ENCODE measurements at regions not wholly inside any gene's neighbourhood (a gene's known extent, or its start where the extent isn't known, plus 50 kb on each side); places are given as distances from the start of the nearest gene placed in this dataset.

DNA sequence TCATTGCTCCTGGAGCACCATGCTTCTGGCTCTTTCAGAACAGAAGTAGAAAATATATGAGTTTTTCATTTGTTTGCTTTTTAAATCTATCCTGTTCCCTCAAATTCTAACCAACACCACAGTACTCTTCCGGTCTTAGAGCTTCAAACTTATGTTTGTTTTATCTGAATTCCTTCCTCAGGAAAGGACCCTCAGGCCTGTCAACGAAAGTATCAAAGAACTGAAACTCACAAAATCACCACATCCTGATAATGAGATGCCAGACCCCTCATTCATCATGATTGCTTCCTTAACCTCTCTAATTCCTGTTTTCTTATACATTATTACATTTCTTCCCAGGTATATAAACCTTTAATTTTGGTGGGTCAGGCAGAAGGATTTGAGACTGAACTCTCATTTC lies 135.2 kb downstream of the BMS1 start:
- H3K27ac ChIP-seq: no peak overlapping the region

DNA sequence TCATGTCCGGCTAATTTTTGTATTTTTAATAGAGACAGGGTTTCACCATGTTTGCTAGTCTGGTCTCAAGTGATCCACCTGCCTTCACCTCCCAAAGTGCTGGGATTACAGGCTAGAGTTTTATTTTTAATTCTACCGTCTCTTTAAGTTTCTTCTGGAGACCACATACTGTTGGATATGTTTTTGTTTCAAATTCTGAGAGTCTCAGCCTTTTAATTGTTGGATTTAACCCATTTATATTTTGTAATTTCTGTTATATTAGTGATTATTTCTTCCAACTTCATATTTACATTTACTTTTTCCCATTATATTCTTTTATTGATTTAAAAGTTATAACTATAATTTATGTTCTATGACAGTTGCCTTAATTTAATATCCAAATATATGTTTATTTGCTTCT lies 139.4 kb downstream of the BMS1 start:
- no peak overlapping the region for H3K27ac ChIP-seq
- H3K4me1 ChIP-seq: no peaks in the 10 kb centered on the region
- H3K9me3 ChIP-seq: peaks cover 3% of the 10 kb centered on the region
- H3K4me3 ChIP-seq: no peak overlapping the region
- WGBS: 85% methylated on average over 2 of the region's 2 CpGs
- no peaks in the 10 kb centered on the region for H3K27me3 ChIP-seq
- DNase-seq (ENCODE audit: low spot score in 2 of 2): no peak
- TF ChIP-seq, protein P1, sequence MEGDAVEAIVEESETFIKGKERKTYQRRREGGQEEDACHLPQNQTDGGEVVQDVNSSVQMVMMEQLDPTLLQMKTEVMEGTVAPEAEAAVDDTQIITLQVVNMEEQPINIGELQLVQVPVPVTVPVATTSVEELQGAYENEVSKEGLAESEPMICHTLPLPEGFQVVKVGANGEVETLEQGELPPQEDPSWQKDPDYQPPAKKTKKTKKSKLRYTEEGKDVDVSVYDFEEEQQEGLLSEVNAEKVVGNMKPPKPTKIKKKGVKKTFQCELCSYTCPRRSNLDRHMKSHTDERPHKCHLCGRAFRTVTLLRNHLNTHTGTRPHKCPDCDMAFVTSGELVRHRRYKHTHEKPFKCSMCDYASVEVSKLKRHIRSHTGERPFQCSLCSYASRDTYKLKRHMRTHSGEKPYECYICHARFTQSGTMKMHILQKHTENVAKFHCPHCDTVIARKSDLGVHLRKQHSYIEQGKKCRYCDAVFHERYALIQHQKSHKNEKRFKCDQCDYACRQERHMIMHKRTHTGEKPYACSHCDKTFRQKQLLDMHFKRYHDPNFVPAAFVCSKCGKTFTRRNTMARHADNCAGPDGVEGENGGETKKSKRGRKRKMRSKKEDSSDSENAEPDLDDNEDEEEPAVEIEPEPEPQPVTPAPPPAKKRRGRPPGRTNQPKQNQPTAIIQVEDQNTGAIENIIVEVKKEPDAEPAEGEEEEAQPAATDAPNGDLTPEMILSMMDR (IDR thresholded peaks at IDR 0.05): no peak
- TF ChIP-seq EP300 (IDR thresholded peaks at IDR 0.05) (no peak), POLR2A (IDR thresholded peaks at IDR 0.05) (no peak), POLR2AphosphoS5 (IDR thresholded peaks at IDR 0.05) (no peak)
- no peaks in the 10 kb centered on the region for H3K36me3 ChIP-seq

More for the DNA sequence above, 135.2 kb downstream of the BMS1 start:
- TF ChIP-seq EP300 (IDR thresholded peaks at IDR 0.05) (no peak), POLR2AphosphoS5 (IDR thresholded peaks at IDR 0.05) (no peak), POLR2A (IDR thresholded peaks at IDR 0.05) (no peak)
- TF ChIP-seq, protein P1 (IDR thresholded peaks at IDR 0.05): no peak
- H3K4me3 ChIP-seq: no peak overlapping the region
- H3K4me1 ChIP-seq: no peaks in the 10 kb centered on the region
- 38% methylated on average over 2 of the region's 2 CpGs for WGBS
- no peaks in the 10 kb centered on the region for H3K27me3 ChIP-seq
- no peaks in the 10 kb centered on the region for H3K36me3 ChIP-seq
- H3K9me3 ChIP-seq: peaks cover 3% of the 10 kb centered on the region
- DNase-seq (ENCODE audit: low spot score in 2 of 2): no peak

DNA sequence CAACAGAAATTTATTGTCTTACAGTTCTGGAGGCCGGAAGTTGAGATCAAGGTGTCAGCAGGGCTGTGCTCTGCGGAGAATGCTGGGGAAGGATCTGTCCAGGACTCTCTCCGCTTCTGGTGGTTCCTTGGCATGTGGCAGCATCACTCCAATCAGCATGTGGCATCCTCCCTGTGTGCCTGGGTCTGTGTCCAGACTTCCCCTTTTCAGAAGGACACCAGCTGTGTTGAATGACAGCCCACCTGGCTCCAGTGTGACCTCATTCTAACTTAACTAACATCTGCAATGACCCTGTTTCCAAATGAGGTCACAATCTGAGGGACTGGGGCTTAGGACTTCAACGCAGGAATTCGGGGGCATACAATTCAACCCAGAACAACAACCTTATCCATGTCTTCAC lies 141.9 kb downstream of the BMS1 start:
- DNase-seq (ENCODE audit: low spot score in 2 of 2): no peak
- peaks cover 6% of the 10 kb centered on the region for H3K27me3 ChIP-seq
- TF ChIP-seq POLR2AphosphoS5 (IDR thresholded peaks at IDR 0.05) (no peak), POLR2A (IDR thresholded peaks at IDR 0.05) (no peak), EP300 (IDR thresholded peaks at IDR 0.05) (no peak)
- TF ChIP-seq, protein P1 (IDR thresholded peaks at IDR 0.05): no peak

DNA sequence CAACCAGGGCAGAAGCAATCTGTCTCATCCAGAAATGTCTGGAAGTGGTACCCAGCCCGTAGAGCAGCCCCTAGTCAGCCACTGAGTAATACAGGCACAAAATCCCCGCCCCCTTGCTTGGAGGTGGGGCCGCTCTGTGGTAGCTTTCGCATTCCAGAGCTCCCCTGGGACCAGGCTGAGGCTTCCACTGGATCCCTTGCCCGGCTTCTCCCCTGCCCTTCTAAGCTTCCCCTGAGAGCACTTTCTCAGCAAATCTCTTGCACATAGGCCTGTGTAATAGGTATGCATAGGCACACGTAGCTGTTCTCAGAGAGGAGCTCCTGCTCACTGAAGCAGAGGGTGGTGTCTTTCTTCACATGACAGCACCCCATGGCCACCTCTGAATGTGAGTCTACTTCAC lies 144.2 kb downstream of the BMS1 start:
- 23% methylated on average over 6 of the region's 6 CpGs for WGBS
- no peak for DNase-seq (ENCODE audit: low spot score in 2 of 2)
- H3K27me3 ChIP-seq: peaks cover 28% of the 10 kb centered on the region

More for the DNA sequence above, 141.9 kb downstream of the BMS1 start:
- Histone ChIP-seq H3K9me3 (peaks cover 3% of the 10 kb centered on the region), H3K36me3 (no peaks in the 10 kb centered on the region), H3K4me3 (no peak overlapping the region), H3K27ac (no peak overlapping the region), H3K4me1 (no peaks in the 10 kb centered on the region)
- 77% methylated on average over 5 of the region's 5 CpGs for WGBS

DNA sequence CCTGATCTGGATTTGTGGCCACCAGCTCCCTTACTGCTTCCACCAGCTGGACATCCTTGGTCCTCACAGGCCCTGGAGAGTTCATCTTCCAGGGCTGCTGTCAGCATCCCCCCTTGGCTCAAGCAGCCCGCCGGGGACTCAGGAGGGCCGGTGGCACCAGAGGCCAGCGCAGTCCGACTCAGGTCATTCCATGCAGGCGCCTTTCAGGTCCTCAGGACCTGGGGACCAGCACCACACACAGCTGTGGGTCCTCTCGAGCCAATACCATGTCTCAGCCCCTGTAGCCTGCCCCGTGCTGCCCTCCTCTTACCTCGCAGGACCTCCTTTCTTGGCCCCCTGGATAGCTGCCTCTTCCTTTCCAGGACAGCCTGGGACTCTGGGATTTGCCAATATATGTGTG lies 145.5 kb downstream of the BMS1 start:
- no peak overlapping the region for H3K4me3 ChIP-seq
- peaks cover 40% of the 10 kb centered on the region for H3K27me3 ChIP-seq
- no peak for TF ChIP-seq POLR2AphosphoS5 (IDR thresholded peaks at IDR 0.05)
- DNase-seq (ENCODE audit: low spot score in 2 of 2): no peak
- no peak overlapping the region for H3K27ac ChIP-seq
- H3K9me3 ChIP-seq: no peaks in the 10 kb centered on the region
- H3K4me1 ChIP-seq: peaks cover 4% of the 10 kb centered on the region
- 92% methylated on average over 9 of the region's 9 CpGs for WGBS
- no peaks in the 10 kb centered on the region for H3K36me3 ChIP-seq

More for the DNA sequence above, 144.2 kb downstream of the BMS1 start:
- no peaks in the 10 kb centered on the region for H3K9me3 ChIP-seq
- TF ChIP-seq POLR2A (IDR thresholded peaks at IDR 0.05) (no peak), EP300 (IDR thresholded peaks at IDR 0.05) (no peak), POLR2AphosphoS5 (IDR thresholded peaks at IDR 0.05) (no peak)
- TF ChIP-seq, protein P1 (IDR thresholded peaks at IDR 0.05): no peak
- no peaks in the 10 kb centered on the region for H3K4me1 ChIP-seq
- no peak overlapping the region for H3K27ac ChIP-seq
- no peak overlapping the region for H3K4me3 ChIP-seq
- no peaks in the 10 kb centered on the region for H3K36me3 ChIP-seq

DNA sequence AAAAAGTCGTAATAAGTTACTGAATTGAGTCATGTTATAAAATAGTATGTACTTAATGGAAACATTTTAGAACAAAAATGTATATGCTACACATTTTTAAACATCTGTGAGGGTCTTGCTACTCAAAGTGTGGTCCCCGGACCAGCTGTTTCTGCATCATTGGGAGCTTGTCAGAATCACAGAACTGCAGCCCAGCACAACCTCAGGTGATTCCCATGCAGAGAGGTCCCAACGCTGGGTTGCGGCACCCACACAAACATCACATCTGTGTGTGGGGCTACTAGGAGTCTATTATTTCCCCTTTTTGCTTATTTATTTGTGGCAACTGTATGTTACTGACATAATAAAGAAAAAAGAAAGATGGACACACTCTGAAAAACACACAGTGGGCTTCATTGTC lies 146.6 kb downstream of the BMS1 start:
- H3K4me1 ChIP-seq: peaks cover 13% of the 10 kb centered on the region
- peaks cover 52% of the 10 kb centered on the region for H3K27me3 ChIP-seq
- H3K4me3 ChIP-seq: no peak overlapping the region
- no peaks in the 10 kb centered on the region for H3K9me3 ChIP-seq
- TF ChIP-seq POLR2AphosphoS5 (IDR thresholded peaks at IDR 0.05) (no peak), EP300 (IDR thresholded peaks at IDR 0.05) (no peak), POLR2A (IDR thresholded peaks at IDR 0.05) (no peak)
- TF ChIP-seq, protein P1 (IDR thresholded peaks at IDR 0.05): no peak
- H3K36me3 ChIP-seq: no peaks in the 10 kb centered on the region
- no peak overlapping the region for H3K27ac ChIP-seq
- no peak for DNase-seq (ENCODE audit: low spot score in 2 of 2)
- 96% methylated on average over 4 of the region's 4 CpGs for WGBS

Measured in suprapubic skin (tissue), 4 donors.